ENCODE measurements at regions not wholly inside any gene's neighbourhood (a gene's known extent, or its start where the extent isn't known, plus 50 kb on each side); places are given as distances from the start of the nearest gene placed in this dataset.

DNA sequence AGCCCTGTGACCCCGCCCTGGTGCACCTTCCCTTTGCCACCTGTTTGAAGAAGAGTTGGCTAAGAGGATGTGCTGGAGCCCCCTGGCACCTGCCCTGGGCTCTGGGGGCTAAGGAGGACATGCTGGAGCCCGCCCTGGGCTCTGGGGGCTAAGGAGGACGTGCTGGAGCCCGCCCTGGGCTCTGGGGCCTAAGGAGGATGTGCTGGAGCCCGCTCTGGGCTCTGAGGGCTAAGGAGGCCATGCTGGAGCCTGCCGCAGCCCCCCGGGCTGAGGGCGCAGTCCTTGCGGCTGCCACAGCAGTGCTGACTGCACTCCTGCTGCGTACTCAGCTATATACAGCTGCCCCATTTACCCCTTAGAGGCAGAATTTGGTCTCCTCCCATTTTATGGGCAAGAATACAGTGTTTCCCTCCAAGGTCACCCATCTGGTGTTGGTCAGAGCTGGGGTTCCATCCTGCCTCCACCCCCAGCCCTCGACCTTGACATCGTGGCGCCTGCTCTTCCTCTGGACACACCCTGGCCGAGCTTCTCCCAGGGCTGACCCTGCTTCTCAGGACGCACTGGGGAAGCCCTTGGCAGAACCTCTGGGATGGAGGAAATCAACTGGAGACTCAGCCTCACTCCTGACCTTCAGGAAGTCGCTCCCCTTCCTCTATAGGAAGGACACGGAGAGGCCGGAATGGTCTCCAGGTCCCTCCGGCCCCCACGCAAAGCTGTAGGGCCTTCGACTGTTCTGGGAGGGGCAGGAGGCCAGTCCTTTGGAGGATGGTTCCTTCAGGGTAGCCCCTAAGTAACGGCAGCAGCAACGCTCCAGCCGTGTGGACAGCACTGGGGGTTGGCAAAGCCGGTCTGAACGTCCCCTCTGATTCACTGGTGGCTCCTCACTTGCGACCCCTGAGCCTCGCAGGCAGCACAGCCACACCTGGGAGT is 65.0 kb upstream of the HPCAL1 start:
- Histone ChIP-seq H2AFZ (no peak overlapping the region), H3K27me3 (ENCODE audit: insufficient read depth) (no peaks in the 10 kb centered on the region), H3K27ac (ENCODE audit: low read depth) (no peak overlapping the region), H4K20me1 (replicated peaks; ENCODE audit: insufficient read depth) (no peaks in the 10 kb centered on the region), H3K4me1 (ENCODE audit: insufficient read depth) (no peaks in the 10 kb centered on the region), H3K9me2 (ENCODE audit: insufficient read depth) (no peaks in the 10 kb centered on the region), H3F3A (replicated peaks; ENCODE audit: low read depth) (no peaks in the 10 kb centered on the region), H3K79me2 (replicated peaks; ENCODE audit: insufficient read depth) (no peaks in the 10 kb centered on the region), H3K4me2 (no peak overlapping the region), H3K36me3 (ENCODE audit: insufficient read depth) (no peaks in the 10 kb centered on the region), H3K4me3 (no peak overlapping the region)
- no peak overlapping the region for H3K27ac Mint-ChIP-seq
- no peak for DNase-seq (ENCODE audit: low spot score)
- no peaks in the 10 kb centered on the region; the same call in 2 of the 3 replicates for H3K4me1 Mint-ChIP-seq
- TF ChIP-seq CREB1 (CRISPR knock-in tag; IDR thresholded peaks at IDR 0.05; ENCODE audit: low read depth) = no peak
- TF ChIP-seq, protein P1, sequence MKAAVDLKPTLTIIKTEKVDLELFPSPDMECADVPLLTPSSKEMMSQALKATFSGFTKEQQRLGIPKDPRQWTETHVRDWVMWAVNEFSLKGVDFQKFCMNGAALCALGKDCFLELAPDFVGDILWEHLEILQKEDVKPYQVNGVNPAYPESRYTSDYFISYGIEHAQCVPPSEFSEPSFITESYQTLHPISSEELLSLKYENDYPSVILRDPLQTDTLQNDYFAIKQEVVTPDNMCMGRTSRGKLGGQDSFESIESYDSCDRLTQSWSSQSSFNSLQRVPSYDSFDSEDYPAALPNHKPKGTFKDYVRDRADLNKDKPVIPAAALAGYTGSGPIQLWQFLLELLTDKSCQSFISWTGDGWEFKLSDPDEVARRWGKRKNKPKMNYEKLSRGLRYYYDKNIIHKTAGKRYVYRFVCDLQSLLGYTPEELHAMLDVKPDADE (IDR thresholded peaks at IDR 0.05) = no peak
- TF ChIP-seq, protein P2, sequence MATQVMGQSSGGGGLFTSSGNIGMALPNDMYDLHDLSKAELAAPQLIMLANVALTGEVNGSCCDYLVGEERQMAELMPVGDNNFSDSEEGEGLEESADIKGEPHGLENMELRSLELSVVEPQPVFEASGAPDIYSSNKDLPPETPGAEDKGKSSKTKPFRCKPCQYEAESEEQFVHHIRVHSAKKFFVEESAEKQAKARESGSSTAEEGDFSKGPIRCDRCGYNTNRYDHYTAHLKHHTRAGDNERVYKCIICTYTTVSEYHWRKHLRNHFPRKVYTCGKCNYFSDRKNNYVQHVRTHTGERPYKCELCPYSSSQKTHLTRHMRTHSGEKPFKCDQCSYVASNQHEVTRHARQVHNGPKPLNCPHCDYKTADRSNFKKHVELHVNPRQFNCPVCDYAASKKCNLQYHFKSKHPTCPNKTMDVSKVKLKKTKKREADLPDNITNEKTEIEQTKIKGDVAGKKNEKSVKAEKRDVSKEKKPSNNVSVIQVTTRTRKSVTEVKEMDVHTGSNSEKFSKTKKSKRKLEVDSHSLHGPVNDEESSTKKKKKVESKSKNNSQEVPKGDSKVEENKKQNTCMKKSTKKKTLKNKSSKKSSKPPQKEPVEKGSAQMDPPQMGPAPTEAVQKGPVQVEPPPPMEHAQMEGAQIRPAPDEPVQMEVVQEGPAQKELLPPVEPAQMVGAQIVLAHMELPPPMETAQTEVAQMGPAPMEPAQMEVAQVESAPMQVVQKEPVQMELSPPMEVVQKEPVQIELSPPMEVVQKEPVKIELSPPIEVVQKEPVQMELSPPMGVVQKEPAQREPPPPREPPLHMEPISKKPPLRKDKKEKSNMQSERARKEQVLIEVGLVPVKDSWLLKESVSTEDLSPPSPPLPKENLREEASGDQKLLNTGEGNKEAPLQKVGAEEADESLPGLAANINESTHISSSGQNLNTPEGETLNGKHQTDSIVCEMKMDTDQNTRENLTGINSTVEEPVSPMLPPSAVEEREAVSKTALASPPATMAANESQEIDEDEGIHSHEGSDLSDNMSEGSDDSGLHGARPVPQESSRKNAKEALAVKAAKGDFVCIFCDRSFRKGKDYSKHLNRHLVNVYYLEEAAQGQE (IDR thresholded peaks at IDR 0.05; ENCODE audit: unreplicated experiment) = no peak
- no peak for TF ChIP-seq ZNF114 (CRISPR knock-in tag; IDR thresholded peaks at IDR 0.05)
- TF ChIP-seq POLR2AphosphoS5 (IDR thresholded peaks at IDR 0.05; ENCODE audit: low read depth) = no peak
- no peak for TF ChIP-seq EZH2phosphoT487 (IDR thresholded peaks at IDR 0.05; ENCODE audit: unreplicated experiment)
- no peak for TF ChIP-seq STAT1 (IDR thresholded peaks at IDR 0.05; ENCODE audit: unreplicated experiment)
- TF ChIP-seq, protein P3, sequence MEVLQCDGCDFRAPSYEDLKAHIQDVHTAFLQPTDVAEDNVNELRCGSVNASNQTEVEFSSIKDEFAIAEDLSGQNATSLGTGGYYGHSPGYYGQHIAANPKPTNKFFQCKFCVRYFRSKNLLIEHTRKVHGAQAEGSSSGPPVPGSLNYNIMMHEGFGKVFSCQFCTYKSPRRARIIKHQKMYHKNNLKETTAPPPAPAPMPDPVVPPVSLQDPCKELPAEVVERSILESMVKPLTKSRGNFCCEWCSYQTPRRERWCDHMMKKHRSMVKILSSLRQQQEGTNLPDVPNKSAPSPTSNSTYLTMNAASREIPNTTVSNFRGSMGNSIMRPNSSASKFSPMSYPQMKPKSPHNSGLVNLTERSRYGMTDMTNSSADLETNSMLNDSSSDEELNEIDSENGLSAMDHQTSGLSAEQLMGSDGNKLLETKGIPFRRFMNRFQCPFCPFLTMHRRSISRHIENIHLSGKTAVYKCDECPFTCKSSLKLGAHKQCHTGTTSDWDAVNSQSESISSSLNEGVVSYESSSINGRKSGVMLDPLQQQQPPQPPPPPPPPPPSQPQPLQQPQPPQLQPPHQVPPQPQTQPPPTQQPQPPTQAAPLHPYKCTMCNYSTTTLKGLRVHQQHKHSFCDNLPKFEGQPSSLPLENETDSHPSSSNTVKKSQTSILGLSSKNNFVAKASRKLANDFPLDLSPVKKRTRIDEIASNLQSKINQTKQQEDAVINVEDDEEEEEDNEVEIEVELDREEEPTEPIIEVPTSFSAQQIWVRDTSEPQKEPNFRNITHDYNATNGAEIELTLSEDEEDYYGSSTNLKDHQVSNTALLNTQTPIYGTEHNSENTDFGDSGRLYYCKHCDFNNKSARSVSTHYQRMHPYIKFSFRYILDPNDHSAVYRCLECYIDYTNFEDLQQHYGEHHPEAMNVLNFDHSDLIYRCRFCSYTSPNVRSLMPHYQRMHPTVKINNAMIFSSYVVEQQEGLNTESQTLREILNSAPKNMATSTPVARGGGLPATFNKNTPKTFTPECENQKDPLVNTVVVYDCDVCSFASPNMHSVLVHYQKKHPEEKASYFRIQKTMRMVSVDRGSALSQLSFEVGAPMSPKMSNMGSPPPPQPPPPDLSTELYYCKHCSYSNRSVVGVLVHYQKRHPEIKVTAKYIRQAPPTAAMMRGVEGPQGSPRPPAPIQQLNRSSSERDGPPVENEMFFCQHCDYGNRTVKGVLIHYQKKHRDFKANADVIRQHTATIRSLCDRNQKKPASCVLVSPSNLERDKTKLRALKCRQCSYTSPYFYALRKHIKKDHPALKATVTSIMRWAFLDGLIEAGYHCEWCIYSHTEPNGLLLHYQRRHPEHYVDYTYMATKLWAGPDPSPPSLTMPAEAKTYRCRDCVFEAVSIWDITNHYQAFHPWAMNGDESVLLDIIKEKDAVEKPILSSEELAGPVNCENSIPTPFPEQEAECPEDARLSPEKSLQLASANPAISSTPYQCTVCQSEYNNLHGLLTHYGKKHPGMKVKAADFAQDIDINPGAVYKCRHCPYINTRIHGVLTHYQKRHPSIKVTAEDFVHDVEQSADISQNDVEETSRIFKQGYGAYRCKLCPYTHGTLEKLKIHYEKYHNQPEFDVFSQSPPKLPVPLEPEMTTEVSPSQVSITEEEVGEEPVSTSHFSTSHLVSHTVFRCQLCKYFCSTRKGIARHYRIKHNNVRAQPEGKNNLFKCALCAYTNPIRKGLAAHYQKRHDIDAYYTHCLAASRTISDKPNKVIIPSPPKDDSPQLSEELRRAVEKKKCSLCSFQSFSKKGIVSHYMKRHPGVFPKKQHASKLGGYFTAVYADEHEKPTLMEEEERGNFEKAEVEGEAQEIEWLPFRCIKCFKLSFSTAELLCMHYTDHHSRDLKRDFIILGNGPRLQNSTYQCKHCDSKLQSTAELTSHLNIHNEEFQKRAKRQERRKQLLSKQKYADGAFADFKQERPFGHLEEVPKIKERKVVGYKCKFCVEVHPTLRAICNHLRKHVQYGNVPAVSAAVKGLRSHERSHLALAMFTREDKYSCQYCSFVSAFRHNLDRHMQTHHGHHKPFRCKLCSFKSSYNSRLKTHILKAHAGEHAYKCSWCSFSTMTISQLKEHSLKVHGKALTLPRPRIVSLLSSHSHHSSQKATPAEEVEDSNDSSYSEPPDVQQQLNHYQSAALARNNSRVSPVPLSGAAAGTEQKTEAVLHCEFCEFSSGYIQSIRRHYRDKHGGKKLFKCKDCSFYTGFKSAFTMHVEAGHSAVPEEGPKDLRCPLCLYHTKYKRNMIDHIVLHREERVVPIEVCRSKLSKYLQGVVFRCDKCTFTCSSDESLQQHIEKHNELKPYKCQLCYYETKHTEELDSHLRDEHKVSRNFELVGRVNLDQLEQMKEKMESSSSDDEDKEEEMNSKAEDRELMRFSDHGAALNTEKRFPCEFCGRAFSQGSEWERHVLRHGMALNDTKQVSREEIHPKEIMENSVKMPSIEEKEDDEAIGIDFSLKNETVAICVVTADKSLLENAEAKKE (CRISPR knock-in tag; IDR thresholded peaks at IDR 0.05) = no peak
- TF ChIP-seq EZH2 (IDR thresholded peaks at IDR 0.05; ENCODE audit: low read depth, unreplicated experiment) = no peak
- TF ChIP-seq, protein P4, sequence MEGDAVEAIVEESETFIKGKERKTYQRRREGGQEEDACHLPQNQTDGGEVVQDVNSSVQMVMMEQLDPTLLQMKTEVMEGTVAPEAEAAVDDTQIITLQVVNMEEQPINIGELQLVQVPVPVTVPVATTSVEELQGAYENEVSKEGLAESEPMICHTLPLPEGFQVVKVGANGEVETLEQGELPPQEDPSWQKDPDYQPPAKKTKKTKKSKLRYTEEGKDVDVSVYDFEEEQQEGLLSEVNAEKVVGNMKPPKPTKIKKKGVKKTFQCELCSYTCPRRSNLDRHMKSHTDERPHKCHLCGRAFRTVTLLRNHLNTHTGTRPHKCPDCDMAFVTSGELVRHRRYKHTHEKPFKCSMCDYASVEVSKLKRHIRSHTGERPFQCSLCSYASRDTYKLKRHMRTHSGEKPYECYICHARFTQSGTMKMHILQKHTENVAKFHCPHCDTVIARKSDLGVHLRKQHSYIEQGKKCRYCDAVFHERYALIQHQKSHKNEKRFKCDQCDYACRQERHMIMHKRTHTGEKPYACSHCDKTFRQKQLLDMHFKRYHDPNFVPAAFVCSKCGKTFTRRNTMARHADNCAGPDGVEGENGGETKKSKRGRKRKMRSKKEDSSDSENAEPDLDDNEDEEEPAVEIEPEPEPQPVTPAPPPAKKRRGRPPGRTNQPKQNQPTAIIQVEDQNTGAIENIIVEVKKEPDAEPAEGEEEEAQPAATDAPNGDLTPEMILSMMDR (conservative IDR thresholded peaks at IDR 0.05; ENCODE audit: low read depth in 2 of 2) = no peak
- TF ChIP-seq NANOG (IDR thresholded peaks at IDR 0.05; ENCODE audit: borderline replicate concordance) = no peak
- TF ChIP-seq ZNF331 (CRISPR knock-in tag; IDR thresholded peaks at IDR 0.05; ENCODE audit: low read depth) = no peak
- no peak for TF ChIP-seq JUNB (IDR thresholded peaks at IDR 0.05; ENCODE audit: unreplicated experiment)
- H3K4me3 Mint-ChIP-seq = no peak overlapping the region
- no peaks in the 10 kb centered on the region; the same call in 1 of the 3 replicates for H3K9me3 Mint-ChIP-seq
- peaks cover 4% of the 10 kb centered on the region for H3K27me3 Mint-ChIP-seq (ENCODE audit: insufficient read depth, low read depth, poor library complexity)
- H3K36me3 Mint-ChIP-seq (ENCODE audit: low read depth) = no peaks in the 10 kb centered on the region; the same call in 2 of the 3 replicates
- no peak for ATAC-seq
